Type B pancreatic cell (in vitro differentiated cells): ENCODE measurements at regions not wholly inside any gene's neighbourhood (a gene's known extent, or its start where the extent isn't known, plus 50 kb on each side); places are given as distances from the start of the nearest gene placed in this dataset.

Source experiments
- DNase-seq: peaks from one replicate; pipeline ENCODE4 v3.0.0; 2021; ENCODE audit warnings: mixed read lengths; ENCODE audit not compliant: unreplicated experiment; ENCODE audit errors: extremely low spot score
- H3K27ac Mint-ChIP-seq: 2 replicates; pipeline ENCODE4 v1.8.0; 2021; ENCODE audit warnings: mild to moderate bottlenecking, mixed read lengths
- H3K27me3 Mint-ChIP-seq: 2 replicates; pipeline ENCODE4 v1.8.0; 2021; ENCODE audit warnings: mixed read lengths
- H3K36me3 Mint-ChIP-seq: 2 replicates; pipeline ENCODE4 v1.8.0; 2021; ENCODE audit warnings: mixed read lengths
- H3K4me1 Mint-ChIP-seq: one replicate; pipeline ENCODE4 v1.8.0; 2021; ENCODE audit warnings: mixed read lengths; ENCODE audit not compliant: unreplicated experiment
- H3K4me3 Mint-ChIP-seq: 2 replicates; pipeline ENCODE4 v1.8.0; 2021; ENCODE audit warnings: mild to moderate bottlenecking, mixed read lengths
- H3K9me3 Mint-ChIP-seq: 2 replicates; pipeline ENCODE4 v1.8.0; 2021; ENCODE audit warnings: mixed read lengths
- TF ChIP-seq, protein P1 (sequence below): fragments of 200-600 bp; sonication (generic); conservative IDR thresholded peaks from 2 replicates; pipeline ENCODE4 v1.5.0; 2021; ENCODE audit warnings: antibody characterized with exemption, mild to moderate bottlenecking

DNA sequence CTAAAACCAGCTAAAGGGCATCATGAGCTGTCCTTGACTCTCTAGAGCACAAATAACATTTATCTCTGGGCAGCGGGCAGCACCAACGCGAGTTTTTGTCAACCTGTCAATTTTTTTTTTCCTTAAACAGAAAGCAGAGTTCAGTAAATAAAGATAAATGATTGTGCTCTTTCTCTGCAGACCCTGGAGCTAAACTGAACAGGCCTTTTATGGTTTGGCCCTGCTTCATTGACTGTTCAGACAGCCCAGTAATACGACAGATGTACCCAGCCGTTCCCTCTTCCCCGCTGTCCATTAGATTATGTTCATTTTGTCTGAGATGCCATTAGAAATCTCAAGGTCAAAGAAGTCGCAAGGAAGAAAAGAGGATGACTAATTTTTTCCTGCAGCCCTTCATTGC, 280.5 kb upstream of the PIK3C3 start:
- Mint-ChIP-seq H3K9me3 (peaks cover 9% of the 10 kb centered on the region), H3K27me3 (peaks cover 15% of the 10 kb centered on the region), H3K36me3 (no peaks in the 10 kb centered on the region), H3K4me3 (no peak overlapping the region), H3K27ac (no peak overlapping the region), H3K4me1 (peaks cover 14% of the 10 kb centered on the region)
- TF ChIP-seq, protein P1, sequence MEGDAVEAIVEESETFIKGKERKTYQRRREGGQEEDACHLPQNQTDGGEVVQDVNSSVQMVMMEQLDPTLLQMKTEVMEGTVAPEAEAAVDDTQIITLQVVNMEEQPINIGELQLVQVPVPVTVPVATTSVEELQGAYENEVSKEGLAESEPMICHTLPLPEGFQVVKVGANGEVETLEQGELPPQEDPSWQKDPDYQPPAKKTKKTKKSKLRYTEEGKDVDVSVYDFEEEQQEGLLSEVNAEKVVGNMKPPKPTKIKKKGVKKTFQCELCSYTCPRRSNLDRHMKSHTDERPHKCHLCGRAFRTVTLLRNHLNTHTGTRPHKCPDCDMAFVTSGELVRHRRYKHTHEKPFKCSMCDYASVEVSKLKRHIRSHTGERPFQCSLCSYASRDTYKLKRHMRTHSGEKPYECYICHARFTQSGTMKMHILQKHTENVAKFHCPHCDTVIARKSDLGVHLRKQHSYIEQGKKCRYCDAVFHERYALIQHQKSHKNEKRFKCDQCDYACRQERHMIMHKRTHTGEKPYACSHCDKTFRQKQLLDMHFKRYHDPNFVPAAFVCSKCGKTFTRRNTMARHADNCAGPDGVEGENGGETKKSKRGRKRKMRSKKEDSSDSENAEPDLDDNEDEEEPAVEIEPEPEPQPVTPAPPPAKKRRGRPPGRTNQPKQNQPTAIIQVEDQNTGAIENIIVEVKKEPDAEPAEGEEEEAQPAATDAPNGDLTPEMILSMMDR = no peak
- no peak for DNase-seq

DNA sequence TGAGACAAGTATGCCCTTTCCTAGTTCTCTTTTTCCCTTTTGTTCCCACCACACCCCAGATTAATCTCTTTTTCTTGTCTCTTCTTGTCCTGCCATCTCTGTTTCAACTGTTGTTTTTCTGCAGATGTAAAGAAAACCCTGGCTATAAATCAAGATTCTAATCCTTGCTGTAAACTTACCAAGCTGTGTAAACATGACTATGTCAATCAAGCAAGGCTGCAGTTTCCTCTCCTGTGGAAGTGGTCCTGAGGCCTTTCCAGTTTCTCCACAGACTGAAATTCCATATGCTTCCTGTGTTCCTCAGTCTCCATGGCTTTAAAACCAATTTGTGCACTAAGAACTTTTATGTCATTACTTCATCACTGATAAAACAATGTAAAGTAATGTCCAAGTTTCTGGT, 288.8 kb upstream of the PIK3C3 start:
- peaks cover 11% of the 10 kb centered on the region for H3K4me1 Mint-ChIP-seq
- H3K27ac Mint-ChIP-seq = no peak overlapping the region
- H3K9me3 Mint-ChIP-seq = peaks cover 18% of the 10 kb centered on the region
- no peaks in the 10 kb centered on the region for H3K36me3 Mint-ChIP-seq
- TF ChIP-seq, protein P1 = no peak
- H3K27me3 Mint-ChIP-seq = peaks cover 16% of the 10 kb centered on the region
- no peak for DNase-seq
- no peak overlapping the region for H3K4me3 Mint-ChIP-seq

DNA sequence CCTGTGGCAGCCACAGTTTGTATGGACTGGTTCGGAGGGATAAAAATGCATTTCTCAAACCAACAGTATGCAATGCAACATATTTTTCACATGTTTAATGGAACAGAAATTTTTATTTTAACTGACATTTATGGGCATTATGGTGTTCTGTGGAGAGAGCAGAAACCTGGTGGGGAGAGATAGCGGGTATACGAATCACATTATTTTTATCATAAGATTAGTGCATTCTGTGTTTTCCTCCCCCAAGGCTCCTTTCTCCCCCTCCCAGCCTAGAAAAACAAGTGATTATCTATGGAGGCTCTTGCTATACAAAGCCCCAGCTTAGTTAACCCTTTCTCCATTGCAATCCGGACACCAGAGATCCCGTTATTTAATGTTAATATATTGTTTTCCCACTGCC, 289.8 kb upstream of the PIK3C3 start:
- no peak overlapping the region for H3K27ac Mint-ChIP-seq
- H3K27me3 Mint-ChIP-seq = peaks cover 13% of the 10 kb centered on the region
- no peak for DNase-seq
- no peaks in the 10 kb centered on the region for H3K36me3 Mint-ChIP-seq
- no peak overlapping the region for H3K4me3 Mint-ChIP-seq
- TF ChIP-seq, protein P1 = no peak
- H3K4me1 Mint-ChIP-seq = peaks cover 12% of the 10 kb centered on the region
- peaks cover 14% of the 10 kb centered on the region for H3K9me3 Mint-ChIP-seq

DNA sequence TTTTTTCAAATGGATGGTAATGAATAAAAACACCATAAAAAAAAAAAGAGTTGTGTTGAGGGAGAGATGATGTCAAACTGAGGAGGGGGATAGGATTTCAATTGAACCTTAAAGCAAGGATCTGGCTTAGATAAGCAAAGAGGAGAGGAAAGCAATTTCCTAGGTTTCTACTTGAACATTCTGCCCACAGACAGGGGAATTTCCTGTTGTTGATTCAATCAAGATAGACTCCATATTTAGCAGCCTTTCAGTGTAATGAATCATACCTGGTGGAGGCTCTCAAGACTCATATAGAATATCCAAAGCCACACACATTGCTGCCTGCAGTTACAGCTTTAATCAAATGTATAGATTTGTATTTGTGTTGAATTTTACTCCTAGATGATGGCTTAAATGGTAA, 294.4 kb upstream of the PIK3C3 start:
- Mint-ChIP-seq H3K27me3 (peaks cover 20% of the 10 kb centered on the region), H3K9me3 (peaks cover 9% of the 10 kb centered on the region), H3K36me3 (no peaks in the 10 kb centered on the region), H3K4me1 (peaks cover 6% of the 10 kb centered on the region), H3K27ac (no peak overlapping the region), H3K4me3 (no peak overlapping the region)
- TF ChIP-seq, protein P1 = no peak
- no peak for DNase-seq

DNA sequence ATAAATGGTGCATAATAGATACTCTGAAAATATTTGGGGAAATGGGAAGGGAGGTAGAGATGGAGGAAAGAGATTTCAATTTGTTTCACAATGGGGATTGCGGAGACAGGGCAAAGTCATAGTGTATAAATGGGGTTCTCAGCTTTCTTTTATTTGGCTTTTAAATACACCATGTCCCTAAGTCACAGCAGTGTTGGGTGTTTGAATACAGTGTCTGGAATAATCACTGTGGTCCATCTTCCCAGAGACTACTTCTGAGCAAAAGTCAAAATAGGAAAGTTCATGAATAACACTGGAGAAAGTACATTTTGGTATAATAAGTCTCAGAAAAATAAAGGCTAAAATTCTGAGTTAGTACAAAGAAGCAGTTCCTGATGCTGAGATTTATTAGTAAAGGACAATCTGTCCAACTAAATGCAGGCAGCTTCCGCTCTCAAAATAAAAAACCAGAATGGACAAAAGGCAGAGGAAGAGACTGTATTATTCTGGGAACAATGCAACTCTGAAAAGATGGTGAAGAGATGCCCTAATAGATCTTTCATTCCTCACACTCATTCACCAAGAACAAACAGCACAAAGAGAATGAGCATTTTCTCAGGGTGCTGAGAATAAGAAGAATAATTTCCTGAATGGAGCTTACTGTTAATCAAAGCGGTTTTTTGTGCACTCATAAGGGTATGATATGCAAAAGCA, 295.4 kb upstream of the PIK3C3 start:
- peaks cover 6% of the 10 kb centered on the region for H3K4me1 Mint-ChIP-seq
- H3K27ac Mint-ChIP-seq = no peak overlapping the region
- no peak overlapping the region for H3K4me3 Mint-ChIP-seq
- H3K27me3 Mint-ChIP-seq = peaks cover 20% of the 10 kb centered on the region
- DNase-seq = no peak
- peaks cover 9% of the 10 kb centered on the region for H3K9me3 Mint-ChIP-seq
- H3K36me3 Mint-ChIP-seq = no peaks in the 10 kb centered on the region
- TF ChIP-seq, protein P1 = no peak
